ENCODE measurements at regions not wholly inside any gene's neighbourhood (a gene's known extent, or its start where the extent isn't known, plus 50 kb on each side); places are given as distances from the start of the nearest gene placed in this dataset.

GRCh38 chr2:240333985-240334384 lies 101.5 kb upstream of the GPC1 start:
- Histone ChIP-seq H3K9me3 (ENCODE audit: control insufficient read depth, insufficient read depth, low read length) (peaks cover 8% of the 10 kb centered on the region), H3K36me3 (ENCODE audit: insufficient read depth, low read length) (no peaks in the 10 kb centered on the region), H3K9ac (ENCODE audit: low read depth, low read length) (no peak overlapping the region), H3K4me1 (ENCODE audit: insufficient read depth, low read length) (no peaks in the 10 kb centered on the region)

GRCh38 chr2:240335061-240335460 lies 100.4 kb upstream of the GPC1 start:
- Histone ChIP-seq H3K9me3 (ENCODE audit: control insufficient read depth, insufficient read depth, low read length) (peaks cover 8% of the 10 kb centered on the region), H3K36me3 (ENCODE audit: insufficient read depth, low read length) (no peaks in the 10 kb centered on the region), H3K4me1 (ENCODE audit: insufficient read depth, low read length) (no peaks in the 10 kb centered on the region), H3K9ac (ENCODE audit: low read depth, low read length) (no peak overlapping the region)

GRCh38 chr2:240336820-240337427 lies 98.5 kb upstream of the GPC1 start:
- H3K4me1 ChIP-seq (ENCODE audit: insufficient read depth, low read length) = no peaks in the 10 kb centered on the region
- no peak overlapping the region for H3K9ac ChIP-seq (ENCODE audit: low read depth, low read length)
- no peaks in the 10 kb centered on the region for H3K36me3 ChIP-seq (ENCODE audit: insufficient read depth, low read length)
- H3K9me3 ChIP-seq (ENCODE audit: control insufficient read depth, insufficient read depth, low read length) = peaks cover 4% of the 10 kb centered on the region

- Histone ChIP-seq H3K9me3 (ENCODE audit: control insufficient read depth, insufficient read depth, low read length) (peaks cover 4% of the 10 kb centered on the region), H3K36me3 (ENCODE audit: insufficient read depth, low read length) (no peaks in the 10 kb centered on the region), H3K4me1 (ENCODE audit: insufficient read depth, low read length) (no peaks in the 10 kb centered on the region), H3K9ac (ENCODE audit: low read depth, low read length) (no peak overlapping the region)
Observed at GRCh38 chr2:240338274-240338673, 97.2 kb upstream of the GPC1 start.

GRCh38 chr2:240339411-240340360 lies 95.8 kb upstream of the GPC1 start:
- no peaks in the 10 kb centered on the region for H3K4me1 ChIP-seq (ENCODE audit: insufficient read depth, low read length)
- no peak overlapping the region for H3K9ac ChIP-seq (ENCODE audit: low read depth, low read length)
- H3K36me3 ChIP-seq (ENCODE audit: insufficient read depth, low read length) = no peaks in the 10 kb centered on the region
- peaks cover 4% of the 10 kb centered on the region; the same call in 1 of the 2 replicates for H3K9me3 ChIP-seq (ENCODE audit: control insufficient read depth, insufficient read depth, low read length)

- H3K9me3 ChIP-seq (ENCODE audit: control insufficient read depth, insufficient read depth, low read length) = peaks cover 4% of the 10 kb centered on the region
- no peaks in the 10 kb centered on the region for H3K4me1 ChIP-seq (ENCODE audit: insufficient read depth, low read length)
- no peak overlapping the region for H3K9ac ChIP-seq (ENCODE audit: low read depth, low read length)
- H3K36me3 ChIP-seq (ENCODE audit: insufficient read depth, low read length) = no peaks in the 10 kb centered on the region
Observed at GRCh38 chr2:240340361-240340761, 95.1 kb upstream of the GPC1 start.

- Histone ChIP-seq H3K4me1 (ENCODE audit: insufficient read depth, low read length) (no peaks in the 10 kb centered on the region), H3K36me3 (ENCODE audit: insufficient read depth, low read length) (no peaks in the 10 kb centered on the region), H3K9ac (ENCODE audit: low read depth, low read length) (no peak overlapping the region), H3K9me3 (ENCODE audit: control insufficient read depth, insufficient read depth, low read length) (peaks cover 2% of the 10 kb centered on the region)
Observed at GRCh38 chr2:240341064-240341463, 94.4 kb upstream of the GPC1 start.

- Histone ChIP-seq H3K9ac (ENCODE audit: low read depth, low read length) (no peak overlapping the region), H3K9me3 (ENCODE audit: control insufficient read depth, insufficient read depth, low read length) (no peaks in the 10 kb centered on the region; the same call in 1 of the 2 replicates), H3K36me3 (ENCODE audit: insufficient read depth, low read length) (no peaks in the 10 kb centered on the region), H3K4me1 (ENCODE audit: insufficient read depth, low read length) (no peaks in the 10 kb centered on the region)
Observed at GRCh38 chr2:240343548-240343947, 91.9 kb upstream of the GPC1 start.

- H3K4me1 ChIP-seq (ENCODE audit: insufficient read depth, low read length) = no peaks in the 10 kb centered on the region
- H3K9ac ChIP-seq (ENCODE audit: low read depth, low read length) = no peak overlapping the region
- no peaks in the 10 kb centered on the region; the same call in 1 of the 2 replicates for H3K9me3 ChIP-seq (ENCODE audit: control insufficient read depth, insufficient read depth, low read length)
- H3K36me3 ChIP-seq (ENCODE audit: insufficient read depth, low read length) = no peaks in the 10 kb centered on the region
Observed at GRCh38 chr2:240344904-240345303, 90.6 kb upstream of the GPC1 start.

- no peaks in the 10 kb centered on the region; the same call in 1 of the 2 replicates for H3K9me3 ChIP-seq (ENCODE audit: control insufficient read depth, insufficient read depth, low read length)
- H3K9ac ChIP-seq (ENCODE audit: low read depth, low read length) = no peak overlapping the region
- no peaks in the 10 kb centered on the region for H3K4me1 ChIP-seq (ENCODE audit: insufficient read depth, low read length)
- no peaks in the 10 kb centered on the region for H3K36me3 ChIP-seq (ENCODE audit: insufficient read depth, low read length)
Observed at GRCh38 chr2:240346015-240346752, 89.3 kb upstream of the GPC1 start.

GRCh38 chr2:240346753-240347372 lies 88.6 kb upstream of the GPC1 start:
- Histone ChIP-seq H3K4me1 (ENCODE audit: insufficient read depth, low read length) (no peaks in the 10 kb centered on the region), H3K9ac (ENCODE audit: low read depth, low read length) (no peak overlapping the region), H3K36me3 (ENCODE audit: insufficient read depth, low read length) (no peaks in the 10 kb centered on the region), H3K9me3 (ENCODE audit: control insufficient read depth, insufficient read depth, low read length) (no peaks in the 10 kb centered on the region; the same call in 1 of the 2 replicates)

- H3K9me3 ChIP-seq (ENCODE audit: control insufficient read depth, insufficient read depth, low read length) = no peaks in the 10 kb centered on the region; the same call in 1 of the 2 replicates
- no peaks in the 10 kb centered on the region for H3K36me3 ChIP-seq (ENCODE audit: insufficient read depth, low read length)
- no peaks in the 10 kb centered on the region for H3K4me1 ChIP-seq (ENCODE audit: insufficient read depth, low read length)
- H3K9ac ChIP-seq (ENCODE audit: low read depth, low read length) = no peak overlapping the region
Observed at GRCh38 chr2:240347373-240347940, 88.0 kb upstream of the GPC1 start.

GRCh38 chr2:240347949-240348500 lies 87.4 kb upstream of the GPC1 start:
- no peak overlapping the region for H3K9ac ChIP-seq (ENCODE audit: low read depth, low read length)
- H3K4me1 ChIP-seq (ENCODE audit: insufficient read depth, low read length) = no peaks in the 10 kb centered on the region
- H3K36me3 ChIP-seq (ENCODE audit: insufficient read depth, low read length) = no peaks in the 10 kb centered on the region
- no peaks in the 10 kb centered on the region; the same call in 1 of the 2 replicates for H3K9me3 ChIP-seq (ENCODE audit: control insufficient read depth, insufficient read depth, low read length)

Measured in ES-I3 (cell line).